NCI-H2227 (cell line): ENCODE measurements at regions not wholly inside any gene's neighbourhood (a gene's known extent, or its start where the extent isn't known, plus 50 kb on each side); places are given as distances from the start of the nearest gene placed in this dataset.
"Not testable (repeated sequence)": the region's sequence is repeated elsewhere in the genome, so short reads cannot be mapped to it uniquely, and the experiment has no call there.

Experiments
- DNase-seq: peaks from one replicate; lab custom pipeline; 2025; ENCODE audit not compliant: unreplicated experiment; lab: John Stamatoyannopoulos, UW

GRCh38 chr18:5830902-5831301 lies 64.4 kb downstream of the TMEM200C start:
- not testable (repeated sequence) for DNase-seq

GRCh38 chr18:5828913-5829312 lies 66.4 kb downstream of the TMEM200C start:
- DNase-seq: no peak

- DNase-seq: no peak
Measured at GRCh38 chr18:5825663-5826062, 69.7 kb downstream of the TMEM200C start.

GRCh38 chr18:5824370-5824984 lies 70.8 kb downstream of the TMEM200C start:
- DNase-seq: no peak

GRCh38 chr18:5817816-5818215 lies 77.5 kb downstream of the TMEM200C start:
- DNase-seq: no peak

GRCh38 chr18:5806860-5807259 lies 88.5 kb downstream of the TMEM200C start:
- DNase-seq: no peak

- no peak for DNase-seq
Measured at GRCh38 chr18:5787936-5788335, 107.4 kb downstream of the TMEM200C start.

GRCh38 chr18:5779922-5780321 lies 115.4 kb downstream of the TMEM200C start:
- no peak for DNase-seq

GRCh38 chr18:5772306-5773105 lies 122.8 kb downstream of the TMEM200C start:
- no peak for DNase-seq

- DNase-seq: no peak
Measured at GRCh38 chr18:5771343-5771742, 124.0 kb downstream of the TMEM200C start.

- DNase-seq: no peak
Measured at GRCh38 chr18:5770176-5770575, 125.1 kb downstream of the TMEM200C start.

- DNase-seq: no peak
Measured at GRCh38 chr18:5768454-5768853, 126.9 kb downstream of the TMEM200C start.

- no peak for DNase-seq
Measured at GRCh38 chr18:5759194-5759593, 136.1 kb downstream of the TMEM200C start.

GRCh38 chr18:5756823-5757222 lies 138.5 kb downstream of the TMEM200C start:
- no peak for DNase-seq

GRCh38 chr18:5747678-5748077 lies 147.6 kb downstream of the TMEM200C start:
- DNase-seq: no peak

- no peak for DNase-seq
Measured at GRCh38 chr18:5746844-5747243, 148.5 kb downstream of the TMEM200C start.

GRCh38 chr18:5744659-5745058 lies 150.7 kb downstream of the TMEM200C start:
- no peak for DNase-seq

GRCh38 chr18:5738526-5738925 lies 156.8 kb downstream of the TMEM200C start:
- DNase-seq: no peak

GRCh38 chr18:5732318-5732717 lies 163.0 kb downstream of the TMEM200C start:
- DNase-seq: no peak

- no peak for DNase-seq
Measured at GRCh38 chr18:5729983-5730699, 165.2 kb downstream of the TMEM200C start.

- DNase-seq: no peak
Measured at GRCh38 chr18:5728531-5728930, 166.8 kb downstream of the TMEM200C start.

- no peak for DNase-seq
Measured at GRCh38 chr18:5726011-5726410, 169.3 kb downstream of the TMEM200C start.
